ENCODE measurements at regions not wholly inside any gene's neighbourhood (a gene's known extent, or its start where the extent isn't known, plus 50 kb on each side); places are given as distances from the start of the nearest gene placed in this dataset.

DNA sequence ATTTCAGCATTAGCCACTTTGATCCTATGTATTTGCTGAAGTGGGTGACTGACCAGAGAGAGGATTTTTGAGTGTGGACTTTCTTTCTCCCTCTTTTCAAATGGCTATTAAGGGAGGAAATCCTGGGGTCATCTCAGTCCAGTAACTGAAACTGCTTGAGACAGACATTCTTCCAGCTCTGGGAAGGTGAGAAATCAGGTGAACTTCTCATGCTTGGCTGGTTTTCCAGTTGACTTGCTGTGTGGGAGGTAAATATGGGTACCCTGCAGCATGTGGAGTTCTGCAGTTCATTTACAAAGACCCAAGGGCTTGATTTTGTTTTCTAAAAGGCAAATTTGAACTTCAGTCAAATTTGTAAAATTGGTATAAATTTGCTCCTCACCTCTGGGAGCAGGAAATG is 461.1 kb upstream of the TBL1XR1 start:
- TF ChIP-seq, protein P1, sequence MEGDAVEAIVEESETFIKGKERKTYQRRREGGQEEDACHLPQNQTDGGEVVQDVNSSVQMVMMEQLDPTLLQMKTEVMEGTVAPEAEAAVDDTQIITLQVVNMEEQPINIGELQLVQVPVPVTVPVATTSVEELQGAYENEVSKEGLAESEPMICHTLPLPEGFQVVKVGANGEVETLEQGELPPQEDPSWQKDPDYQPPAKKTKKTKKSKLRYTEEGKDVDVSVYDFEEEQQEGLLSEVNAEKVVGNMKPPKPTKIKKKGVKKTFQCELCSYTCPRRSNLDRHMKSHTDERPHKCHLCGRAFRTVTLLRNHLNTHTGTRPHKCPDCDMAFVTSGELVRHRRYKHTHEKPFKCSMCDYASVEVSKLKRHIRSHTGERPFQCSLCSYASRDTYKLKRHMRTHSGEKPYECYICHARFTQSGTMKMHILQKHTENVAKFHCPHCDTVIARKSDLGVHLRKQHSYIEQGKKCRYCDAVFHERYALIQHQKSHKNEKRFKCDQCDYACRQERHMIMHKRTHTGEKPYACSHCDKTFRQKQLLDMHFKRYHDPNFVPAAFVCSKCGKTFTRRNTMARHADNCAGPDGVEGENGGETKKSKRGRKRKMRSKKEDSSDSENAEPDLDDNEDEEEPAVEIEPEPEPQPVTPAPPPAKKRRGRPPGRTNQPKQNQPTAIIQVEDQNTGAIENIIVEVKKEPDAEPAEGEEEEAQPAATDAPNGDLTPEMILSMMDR (CRISPR knock-in tag; IDR thresholded peaks at IDR 0.05), result no peak
- TF ChIP-seq NCOA1 (CRISPR knock-in tag; IDR thresholded peaks at IDR 0.05) (no peak), AHR (CRISPR knock-in tag; IDR thresholded peaks at IDR 0.05) (no peak)
- TF ChIP-seq, protein P2, sequence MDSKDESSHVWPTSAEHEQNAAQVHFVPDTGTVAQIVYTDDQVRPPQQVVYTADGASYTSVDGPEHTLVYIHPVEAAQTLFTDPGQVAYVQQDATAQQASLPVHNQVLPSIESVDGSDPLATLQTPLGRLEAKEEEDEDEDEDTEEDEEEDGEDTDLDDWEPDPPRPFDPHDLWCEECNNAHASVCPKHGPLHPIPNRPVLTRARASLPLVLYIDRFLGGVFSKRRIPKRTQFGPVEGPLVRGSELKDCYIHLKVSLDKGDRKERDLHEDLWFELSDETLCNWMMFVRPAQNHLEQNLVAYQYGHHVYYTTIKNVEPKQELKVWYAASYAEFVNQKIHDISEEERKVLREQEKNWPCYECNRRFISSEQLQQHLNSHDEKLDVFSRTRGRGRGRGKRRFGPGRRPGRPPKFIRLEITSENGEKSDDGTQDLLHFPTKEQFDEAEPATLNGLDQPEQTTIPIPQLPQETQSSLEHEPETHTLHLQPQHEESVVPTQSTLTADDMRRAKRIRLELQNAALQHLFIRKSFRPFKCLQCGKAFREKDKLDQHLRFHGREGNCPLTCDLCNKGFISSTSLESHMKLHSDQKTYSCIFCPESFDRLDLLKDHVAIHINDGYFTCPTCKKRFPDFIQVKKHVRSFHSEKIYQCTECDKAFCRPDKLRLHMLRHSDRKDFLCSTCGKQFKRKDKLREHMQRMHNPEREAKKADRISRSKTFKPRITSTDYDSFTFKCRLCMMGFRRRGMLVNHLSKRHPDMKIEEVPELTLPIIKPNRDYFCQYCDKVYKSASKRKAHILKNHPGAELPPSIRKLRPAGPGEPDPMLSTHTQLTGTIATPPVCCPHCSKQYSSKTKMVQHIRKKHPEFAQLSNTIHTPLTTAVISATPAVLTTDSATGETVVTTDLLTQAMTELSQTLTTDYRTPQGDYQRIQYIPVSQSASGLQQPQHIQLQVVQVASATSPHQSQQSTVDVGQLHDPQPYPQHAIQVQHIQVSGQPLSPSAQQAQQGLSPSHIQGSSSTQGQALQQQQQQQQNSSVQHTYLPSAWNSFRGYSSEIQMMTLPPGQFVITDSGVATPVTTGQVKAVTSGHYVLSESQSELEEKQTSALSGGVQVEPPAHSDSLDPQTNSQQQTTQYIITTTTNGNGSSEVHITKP (CRISPR knock-in tag; IDR thresholded peaks at IDR 0.05; ENCODE audit: low read depth), result no peak
- TF ChIP-seq, protein P3, sequence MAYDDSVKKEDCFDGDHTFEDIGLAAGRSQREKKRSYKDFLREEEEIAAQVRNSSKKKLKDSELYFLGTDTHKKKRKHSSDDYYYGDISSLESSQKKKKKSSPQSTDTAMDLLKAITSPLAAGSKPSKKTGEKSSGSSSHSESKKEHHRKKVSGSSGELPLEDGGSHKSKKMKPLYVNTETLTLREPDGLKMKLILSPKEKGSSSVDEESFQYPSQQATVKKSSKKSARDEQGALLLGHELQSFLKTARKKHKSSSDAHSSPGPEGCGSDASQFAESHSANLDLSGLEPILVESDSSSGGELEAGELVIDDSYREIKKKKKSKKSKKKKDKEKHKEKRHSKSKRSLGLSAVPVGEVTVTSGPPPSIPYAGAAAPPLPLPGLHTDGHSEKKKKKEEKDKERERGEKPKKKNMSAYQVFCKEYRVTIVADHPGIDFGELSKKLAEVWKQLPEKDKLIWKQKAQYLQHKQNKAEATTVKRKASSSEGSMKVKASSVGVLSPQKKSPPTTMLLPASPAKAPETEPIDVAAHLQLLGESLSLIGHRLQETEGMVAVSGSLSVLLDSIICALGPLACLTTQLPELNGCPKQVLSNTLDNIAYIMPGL (CRISPR knock-in tag; IDR thresholded peaks at IDR 0.05; ENCODE audit: borderline replicate concordance in 1 of 2, low read depth in 1 of 2), result no peak
- TF ChIP-seq, protein P4, sequence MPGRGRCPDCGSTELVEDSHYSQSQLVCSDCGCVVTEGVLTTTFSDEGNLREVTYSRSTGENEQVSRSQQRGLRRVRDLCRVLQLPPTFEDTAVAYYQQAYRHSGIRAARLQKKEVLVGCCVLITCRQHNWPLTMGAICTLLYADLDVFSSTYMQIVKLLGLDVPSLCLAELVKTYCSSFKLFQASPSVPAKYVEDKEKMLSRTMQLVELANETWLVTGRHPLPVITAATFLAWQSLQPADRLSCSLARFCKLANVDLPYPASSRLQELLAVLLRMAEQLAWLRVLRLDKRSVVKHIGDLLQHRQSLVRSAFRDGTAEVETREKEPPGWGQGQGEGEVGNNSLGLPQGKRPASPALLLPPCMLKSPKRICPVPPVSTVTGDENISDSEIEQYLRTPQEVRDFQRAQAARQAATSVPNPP (CRISPR knock-in tag; IDR thresholded peaks at IDR 0.05), result no peak
